ENCODE measurements at regions not wholly inside any gene's neighbourhood (a gene's known extent, or its start where the extent isn't known, plus 50 kb on each side); places are given as distances from the start of the nearest gene placed in this dataset.

DNA sequence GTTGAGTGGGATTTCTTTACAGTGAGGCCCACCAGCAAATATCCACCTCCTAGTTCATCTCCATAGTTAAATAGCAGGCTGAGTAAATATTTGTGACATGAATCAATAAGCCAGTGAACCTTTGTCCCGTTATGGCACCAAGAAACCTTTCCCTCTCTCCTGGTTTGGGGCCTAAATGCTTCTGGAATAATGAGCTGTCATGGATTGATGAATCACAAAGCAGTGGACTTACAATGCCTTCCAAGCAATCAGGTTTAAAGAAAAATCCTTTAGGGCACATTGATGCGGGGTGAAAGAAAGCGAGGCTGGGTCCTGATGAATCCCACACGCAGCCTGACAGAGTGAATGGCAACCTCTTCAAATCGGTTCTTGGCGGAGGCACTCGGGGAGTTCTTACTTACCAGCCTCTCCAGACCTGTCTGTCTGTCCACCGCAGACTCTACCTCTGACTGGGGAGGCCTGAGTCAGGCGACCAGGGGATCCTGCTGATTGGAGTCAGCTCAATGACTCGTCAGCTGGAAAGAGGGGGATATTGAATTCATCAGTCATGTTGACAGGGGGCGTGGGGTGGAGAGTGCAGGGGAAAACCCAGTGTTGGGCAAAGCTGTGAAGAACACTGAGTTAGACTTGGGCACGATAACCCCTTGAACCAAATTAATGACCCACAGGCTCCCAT lies 247.3 kb downstream of the PLPP3 start:
- TF ChIP-seq, protein P1, sequence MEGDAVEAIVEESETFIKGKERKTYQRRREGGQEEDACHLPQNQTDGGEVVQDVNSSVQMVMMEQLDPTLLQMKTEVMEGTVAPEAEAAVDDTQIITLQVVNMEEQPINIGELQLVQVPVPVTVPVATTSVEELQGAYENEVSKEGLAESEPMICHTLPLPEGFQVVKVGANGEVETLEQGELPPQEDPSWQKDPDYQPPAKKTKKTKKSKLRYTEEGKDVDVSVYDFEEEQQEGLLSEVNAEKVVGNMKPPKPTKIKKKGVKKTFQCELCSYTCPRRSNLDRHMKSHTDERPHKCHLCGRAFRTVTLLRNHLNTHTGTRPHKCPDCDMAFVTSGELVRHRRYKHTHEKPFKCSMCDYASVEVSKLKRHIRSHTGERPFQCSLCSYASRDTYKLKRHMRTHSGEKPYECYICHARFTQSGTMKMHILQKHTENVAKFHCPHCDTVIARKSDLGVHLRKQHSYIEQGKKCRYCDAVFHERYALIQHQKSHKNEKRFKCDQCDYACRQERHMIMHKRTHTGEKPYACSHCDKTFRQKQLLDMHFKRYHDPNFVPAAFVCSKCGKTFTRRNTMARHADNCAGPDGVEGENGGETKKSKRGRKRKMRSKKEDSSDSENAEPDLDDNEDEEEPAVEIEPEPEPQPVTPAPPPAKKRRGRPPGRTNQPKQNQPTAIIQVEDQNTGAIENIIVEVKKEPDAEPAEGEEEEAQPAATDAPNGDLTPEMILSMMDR (IDR thresholded peaks at IDR 0.05) = no peak
- no peak for TF ChIP-seq POLR2A (IDR thresholded peaks at IDR 0.05; ENCODE audit: low read depth)
